Progenitor cell of endocrine pancreas (in vitro differentiated cells): ENCODE measurements at regions not wholly inside any gene's neighbourhood (a gene's known extent, or its start where the extent isn't known, plus 50 kb on each side); places are given as distances from the start of the nearest gene placed in this dataset.

Source experiments
- DNase-seq: peaks from one replicate; pipeline ENCODE4 v3.0.0; 2021; ENCODE audit warnings: low spot score; ENCODE audit not compliant: unreplicated experiment
- H3K27ac Mint-ChIP-seq: 2 replicates; pipeline ENCODE4 v1.8.0; 2021; ENCODE audit warnings: mild to moderate bottlenecking, moderate library complexity, mixed read lengths
- H3K27me3 Mint-ChIP-seq: 2 replicates; pipeline ENCODE4 v1.8.0; 2021; ENCODE audit warnings: mixed read lengths
- H3K36me3 Mint-ChIP-seq: 2 replicates; pipeline ENCODE4 v1.8.0; 2022; ENCODE audit warnings: mixed read lengths; ENCODE audit not compliant: insufficient read depth
- H3K4me1 Mint-ChIP-seq: 2 replicates; pipeline ENCODE4 v1.8.0; 2021; ENCODE audit warnings: low read depth, mixed read lengths
- H3K4me3 Mint-ChIP-seq: 2 replicates; pipeline ENCODE4 v1.8.0; 2021; ENCODE audit warnings: low read depth, mild to moderate bottlenecking, moderate library complexity, mixed read lengths
- H3K9me3 Mint-ChIP-seq: 2 replicates; pipeline ENCODE4 v1.8.0; 2021; ENCODE audit warnings: low read depth, mixed read lengths
- TF ChIP-seq, protein P1 (sequence below): fragments of 200-600 bp; sonication (generic); IDR thresholded peaks from one replicate; pipeline ENCODE4 v1.5.0; 2021; ENCODE audit warnings: antibody characterized with exemption, mild to moderate bottlenecking; ENCODE audit not compliant: unreplicated experiment

DNA sequence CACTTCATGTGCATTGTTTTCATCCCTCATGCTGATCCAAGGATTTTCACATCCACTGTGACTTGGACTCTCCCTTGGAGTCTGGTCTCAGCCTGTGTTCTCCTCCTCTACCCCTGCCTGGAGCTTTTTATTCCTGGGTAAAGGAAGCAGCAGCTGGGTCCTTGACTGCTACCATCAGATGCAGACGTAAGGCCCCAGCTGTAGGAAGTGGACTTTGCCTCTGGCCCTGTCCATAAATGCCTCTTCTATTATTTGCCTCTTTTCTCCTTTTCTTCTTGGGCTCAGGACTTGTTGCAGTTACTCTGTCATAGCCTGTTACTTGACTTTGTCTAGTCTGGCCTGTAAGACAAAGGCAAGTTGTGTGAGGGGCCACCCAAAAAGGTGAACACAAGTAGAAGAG, 303.8 kb downstream of the NXPE2 start:
- no peak for DNase-seq
- peaks cover 4% of the 10 kb centered on the region for H3K4me1 Mint-ChIP-seq
- TF ChIP-seq, protein P1, sequence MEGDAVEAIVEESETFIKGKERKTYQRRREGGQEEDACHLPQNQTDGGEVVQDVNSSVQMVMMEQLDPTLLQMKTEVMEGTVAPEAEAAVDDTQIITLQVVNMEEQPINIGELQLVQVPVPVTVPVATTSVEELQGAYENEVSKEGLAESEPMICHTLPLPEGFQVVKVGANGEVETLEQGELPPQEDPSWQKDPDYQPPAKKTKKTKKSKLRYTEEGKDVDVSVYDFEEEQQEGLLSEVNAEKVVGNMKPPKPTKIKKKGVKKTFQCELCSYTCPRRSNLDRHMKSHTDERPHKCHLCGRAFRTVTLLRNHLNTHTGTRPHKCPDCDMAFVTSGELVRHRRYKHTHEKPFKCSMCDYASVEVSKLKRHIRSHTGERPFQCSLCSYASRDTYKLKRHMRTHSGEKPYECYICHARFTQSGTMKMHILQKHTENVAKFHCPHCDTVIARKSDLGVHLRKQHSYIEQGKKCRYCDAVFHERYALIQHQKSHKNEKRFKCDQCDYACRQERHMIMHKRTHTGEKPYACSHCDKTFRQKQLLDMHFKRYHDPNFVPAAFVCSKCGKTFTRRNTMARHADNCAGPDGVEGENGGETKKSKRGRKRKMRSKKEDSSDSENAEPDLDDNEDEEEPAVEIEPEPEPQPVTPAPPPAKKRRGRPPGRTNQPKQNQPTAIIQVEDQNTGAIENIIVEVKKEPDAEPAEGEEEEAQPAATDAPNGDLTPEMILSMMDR = no peak
- H3K9me3 Mint-ChIP-seq = peaks cover 3% of the 10 kb centered on the region
- no peaks in the 10 kb centered on the region for H3K27me3 Mint-ChIP-seq
- H3K36me3 Mint-ChIP-seq = no peaks in the 10 kb centered on the region
- H3K27ac Mint-ChIP-seq = no peak overlapping the region
- no peak overlapping the region for H3K4me3 Mint-ChIP-seq

DNA sequence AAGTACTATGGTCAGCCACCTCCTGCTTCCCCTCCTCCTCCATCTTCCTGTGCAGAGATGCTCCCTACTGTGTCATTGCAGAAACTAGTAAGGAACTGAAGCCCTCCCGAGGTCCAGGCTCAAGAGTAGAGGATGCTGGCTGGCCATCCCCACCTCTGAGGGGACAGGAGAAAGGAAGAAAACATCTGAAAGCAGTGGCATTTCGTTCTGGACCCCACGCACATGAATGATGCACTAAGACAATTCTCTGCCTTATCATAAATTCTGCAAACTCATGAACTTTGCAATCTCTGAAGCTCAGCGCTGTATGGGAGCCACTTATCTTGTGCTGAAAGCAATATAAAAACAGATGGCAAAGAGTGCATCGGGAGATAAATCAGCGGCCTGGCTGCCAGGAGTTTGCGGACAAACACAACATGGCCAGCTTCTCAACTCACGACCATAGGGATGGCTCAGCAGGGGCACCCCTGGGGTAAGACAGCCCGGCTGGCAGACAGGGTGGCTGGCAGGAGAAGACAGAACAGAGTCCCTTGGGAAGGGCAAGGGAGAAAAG, 306.4 kb downstream of the NXPE2 start:
- H3K27me3 Mint-ChIP-seq = peaks cover 10% of the 10 kb centered on the region
- H3K4me1 Mint-ChIP-seq = peaks cover 4% of the 10 kb centered on the region
- H3K27ac Mint-ChIP-seq = no peak overlapping the region
- TF ChIP-seq, protein P1 = no peak
- H3K9me3 Mint-ChIP-seq = no peaks in the 10 kb centered on the region
- no peak for DNase-seq
- H3K4me3 Mint-ChIP-seq = no peak overlapping the region
- H3K36me3 Mint-ChIP-seq = no peaks in the 10 kb centered on the region

DNA sequence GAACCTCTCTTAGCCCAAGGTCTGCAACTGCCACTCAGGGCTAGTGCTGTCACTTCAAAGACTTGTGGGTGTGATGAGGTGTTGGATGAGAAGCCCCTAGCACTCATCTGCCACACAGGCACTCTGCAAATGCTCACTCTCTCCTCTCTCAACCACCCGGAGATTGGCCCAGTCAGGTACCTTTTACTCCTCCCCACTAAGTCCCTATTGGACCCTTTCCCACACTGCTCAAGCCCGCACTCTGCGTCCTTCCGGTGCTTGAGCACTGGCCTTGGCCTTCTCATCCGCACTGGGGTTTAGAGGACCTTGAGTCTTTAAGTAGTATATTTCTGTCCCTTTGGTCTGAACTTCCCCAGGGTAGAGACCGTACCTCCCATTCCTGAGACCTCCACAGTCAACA, 308.0 kb downstream of the NXPE2 start:
- DNase-seq = no peak
- H3K4me3 Mint-ChIP-seq = no peak overlapping the region
- H3K27ac Mint-ChIP-seq = no peak overlapping the region
- peaks cover 13% of the 10 kb centered on the region for H3K27me3 Mint-ChIP-seq
- H3K9me3 Mint-ChIP-seq = no peaks in the 10 kb centered on the region
- peaks cover 4% of the 10 kb centered on the region for H3K4me1 Mint-ChIP-seq
- H3K36me3 Mint-ChIP-seq = no peaks in the 10 kb centered on the region
- TF ChIP-seq, protein P1 = no peak

DNA sequence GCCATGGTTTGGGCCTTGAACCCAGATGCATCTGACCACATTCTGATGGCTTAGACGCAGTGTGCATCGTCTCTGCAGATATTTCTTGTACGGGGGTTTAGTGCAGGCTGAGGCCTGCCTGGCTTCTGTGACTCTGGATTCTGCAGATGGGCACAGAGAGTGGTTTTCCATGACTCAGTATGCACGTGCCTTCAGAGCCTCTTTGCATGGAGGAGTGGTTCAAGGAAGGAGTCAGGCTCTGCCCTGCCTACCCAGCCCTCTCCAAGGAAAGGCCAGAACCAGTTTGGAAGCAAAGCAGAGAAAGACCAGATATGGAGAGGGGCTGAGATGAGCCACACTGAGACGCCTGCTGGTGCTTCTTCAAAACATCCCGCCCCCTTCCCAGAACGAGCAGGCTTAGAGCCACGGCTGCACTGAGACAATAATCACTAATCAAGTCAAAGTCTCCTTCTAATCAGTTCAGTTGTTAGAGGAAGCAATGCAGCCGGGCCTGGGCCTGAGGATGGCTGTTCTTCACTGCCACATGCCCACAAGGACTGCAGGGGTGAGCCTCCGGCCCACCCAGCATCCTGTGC, 308.9 kb downstream of the NXPE2 start:
- Mint-ChIP-seq H3K36me3 (no peaks in the 10 kb centered on the region), H3K9me3 (no peaks in the 10 kb centered on the region)
- no peak for DNase-seq

DNA sequence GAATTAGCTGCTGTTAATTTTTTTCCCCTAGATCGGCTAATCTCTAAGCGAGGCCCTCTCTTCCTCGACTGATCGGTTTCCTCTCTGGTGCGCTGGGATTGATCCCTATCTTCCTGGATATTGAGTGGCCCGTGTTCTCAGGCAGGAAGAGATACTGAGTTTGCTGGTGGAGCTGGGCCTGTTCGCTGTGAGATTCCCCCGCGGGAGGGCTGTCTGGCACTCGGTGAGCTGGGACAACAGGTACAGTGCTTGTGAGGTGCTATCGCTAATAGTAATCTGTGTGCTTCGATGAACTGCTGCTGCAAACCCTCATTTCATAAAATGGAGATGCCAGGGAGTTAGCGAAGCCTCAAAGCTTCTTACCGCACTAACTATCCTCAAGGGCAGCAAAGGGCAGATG, 310.3 kb downstream of the NXPE2 start:
- Mint-ChIP-seq H3K27me3 (peaks cover 13% of the 10 kb centered on the region), H3K4me3 (no peak overlapping the region), H3K4me1 (no peaks in the 10 kb centered on the region), H3K9me3 (no peaks in the 10 kb centered on the region), H3K36me3 (no peaks in the 10 kb centered on the region), H3K27ac (no peak overlapping the region)
- DNase-seq = no peak
- TF ChIP-seq, protein P1 = no peak

More for the DNA sequence above, 308.9 kb downstream of the NXPE2 start:
- peaks cover 1% of the 10 kb centered on the region for H3K4me1 Mint-ChIP-seq
- H3K4me3 Mint-ChIP-seq = no peak overlapping the region
- TF ChIP-seq, protein P1 = no peak
- peaks cover 13% of the 10 kb centered on the region for H3K27me3 Mint-ChIP-seq
- H3K27ac Mint-ChIP-seq = no peak overlapping the region
